Activated CD8-positive, alpha-beta memory T cell treated with anti-CD3 and anti-CD28 coated beads, Interleukin-2, amount 50 U/mL, for 4 hours (primary cell): ENCODE measurements at regions not wholly inside any gene's neighbourhood (a gene's known extent, or its start where the extent isn't known, plus 50 kb on each side); places are given as distances from the start of the nearest gene placed in this dataset.

Experiments
- DNase-seq: peaks from one replicate; pipeline ENCODE4 v3.0.0-alpha.2; 2020

- DNase-seq = no peak
Observed at GRCh38 chr14:98944989-98945388, 327.0 kb downstream of the BCL11B start.

DNA sequence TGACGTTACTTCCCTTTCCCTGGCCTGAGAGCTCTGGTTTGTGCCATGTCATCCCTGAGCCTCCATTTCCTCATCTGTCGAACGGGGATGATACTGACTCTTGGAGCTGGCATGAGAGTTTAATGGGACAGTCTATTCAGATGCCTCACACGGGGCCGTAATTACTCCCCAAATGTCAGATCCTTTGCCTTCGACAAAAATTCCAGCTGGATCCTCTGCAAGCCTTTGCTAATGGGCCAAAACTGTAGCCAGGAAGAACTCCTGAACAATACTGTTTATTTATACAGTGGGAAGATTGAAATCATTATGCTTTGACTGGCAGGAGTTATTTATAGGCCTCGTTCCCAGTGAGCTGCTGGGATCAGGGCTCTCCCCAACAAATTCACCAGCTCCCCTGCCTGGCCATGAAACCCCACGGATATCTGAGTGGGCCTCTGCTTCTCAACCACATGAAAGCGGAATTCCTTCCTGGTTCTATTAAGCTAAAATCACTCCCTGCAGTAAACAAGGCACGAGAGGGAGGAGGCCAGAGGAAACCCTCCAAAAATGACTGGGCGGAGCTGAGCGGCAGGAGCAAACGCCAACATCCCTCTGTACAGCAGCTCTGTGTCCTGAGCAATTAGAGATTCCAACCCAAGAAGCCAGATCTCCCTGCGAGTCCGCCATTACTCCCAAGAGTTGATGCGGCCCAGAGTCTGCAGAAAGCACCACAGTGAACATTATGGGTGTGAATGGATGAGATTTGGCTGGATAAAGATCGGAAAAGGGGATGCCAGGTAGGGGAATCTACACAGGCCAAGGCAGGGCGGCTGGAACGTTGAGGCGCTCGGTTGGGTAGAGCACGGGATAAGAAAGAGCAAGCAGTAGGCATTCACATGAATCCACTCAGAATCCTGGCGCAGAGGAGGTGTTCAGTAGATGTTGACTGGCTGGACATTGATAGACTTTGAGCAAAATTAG lies 326.1 kb downstream of the BCL11B start:
- DNase-seq = no peak

DNA sequence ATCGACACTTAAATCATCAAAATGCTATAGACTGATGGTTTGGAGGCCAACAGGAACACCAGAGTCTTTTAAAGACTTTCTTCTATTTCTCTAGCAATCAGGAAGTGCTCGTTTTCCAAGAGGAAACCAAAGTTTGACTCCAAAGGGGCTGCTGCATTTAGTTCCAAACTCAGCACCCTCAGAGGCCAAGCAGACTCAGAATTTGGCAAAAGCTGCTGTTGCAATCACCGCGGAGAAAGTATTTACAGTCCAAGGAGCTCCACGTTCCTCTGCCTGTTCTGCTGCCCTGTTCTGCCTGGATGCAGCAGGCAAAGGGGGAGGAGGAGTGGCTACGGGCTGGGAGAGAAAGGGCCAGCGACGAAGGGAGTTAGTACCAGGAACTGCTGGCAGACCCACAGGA lies 325.1 kb downstream of the BCL11B start:
- no peak for DNase-seq

GRCh38 chr14:98947911-98948595 lies 323.9 kb downstream of the BCL11B start:
- no peak for DNase-seq

DNA sequence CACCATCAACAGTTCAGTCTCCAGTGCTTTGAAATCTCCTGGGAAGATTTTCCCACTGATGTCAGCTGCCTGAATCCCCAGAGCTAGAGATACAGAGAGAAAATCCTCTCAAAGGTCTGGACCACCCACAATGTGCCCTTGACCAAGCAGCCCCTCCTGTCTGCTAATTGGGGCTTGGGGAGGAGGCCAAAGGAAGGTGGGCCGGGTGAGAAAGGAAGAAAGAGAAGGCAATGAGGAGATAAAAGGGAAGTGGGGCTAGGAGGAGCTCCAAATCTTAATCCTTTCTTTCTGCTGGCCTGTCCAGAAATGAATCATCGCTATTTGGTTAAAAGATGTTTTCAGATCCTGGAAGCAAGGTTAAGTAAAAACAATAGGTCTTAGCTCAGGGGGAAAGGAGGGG lies 322.9 kb downstream of the BCL11B start:
- DNase-seq = no peak

GRCh38 chr14:98949481-98950135 lies 322.4 kb downstream of the BCL11B start:
- DNase-seq = no peak

GRCh38 chr14:98950353-98950895 lies 321.6 kb downstream of the BCL11B start:
- DNase-seq = no peak

GRCh38 chr14:98951031-98951430 lies 321.0 kb downstream of the BCL11B start:
- no peak for DNase-seq

- no peak for DNase-seq
Observed at GRCh38 chr14:98951521-98952152, 320.4 kb downstream of the BCL11B start.

DNA sequence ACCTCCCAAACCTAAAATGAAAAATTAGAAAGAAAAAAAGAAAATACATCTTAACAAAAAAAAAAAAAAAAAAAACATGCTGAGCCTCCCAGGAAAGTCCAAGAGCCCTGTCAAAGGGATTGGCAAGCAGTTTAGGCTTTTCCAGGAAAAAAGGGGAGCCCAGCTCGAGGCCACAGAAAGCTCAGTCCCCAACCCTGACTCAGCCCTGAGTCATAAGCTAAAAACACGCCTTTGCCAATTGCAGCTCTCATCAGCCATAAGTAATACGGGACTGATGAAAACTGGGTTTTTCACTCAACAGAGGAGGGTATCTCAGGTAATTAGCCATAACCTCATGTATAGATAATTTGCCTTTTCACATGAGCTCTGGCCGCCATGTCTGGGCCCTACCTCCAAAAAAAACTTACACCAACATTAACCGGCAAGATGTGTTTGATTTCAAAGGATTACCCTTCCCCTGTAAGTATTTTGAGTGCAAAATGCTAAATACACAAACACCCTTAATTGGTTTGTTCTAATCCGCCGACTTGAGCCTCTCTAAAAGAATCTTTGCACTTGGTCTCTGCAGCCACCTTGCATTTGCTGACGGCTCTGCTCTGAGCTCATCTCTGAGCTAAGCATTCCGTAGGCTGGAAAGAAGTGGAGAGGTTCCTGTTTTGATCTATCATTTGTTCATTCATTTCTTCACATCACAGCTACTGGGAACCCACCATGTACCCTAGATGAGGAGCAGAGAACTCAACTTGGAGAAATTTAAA lies 319.2 kb downstream of the BCL11B start:
- DNase-seq = no peak

DNA sequence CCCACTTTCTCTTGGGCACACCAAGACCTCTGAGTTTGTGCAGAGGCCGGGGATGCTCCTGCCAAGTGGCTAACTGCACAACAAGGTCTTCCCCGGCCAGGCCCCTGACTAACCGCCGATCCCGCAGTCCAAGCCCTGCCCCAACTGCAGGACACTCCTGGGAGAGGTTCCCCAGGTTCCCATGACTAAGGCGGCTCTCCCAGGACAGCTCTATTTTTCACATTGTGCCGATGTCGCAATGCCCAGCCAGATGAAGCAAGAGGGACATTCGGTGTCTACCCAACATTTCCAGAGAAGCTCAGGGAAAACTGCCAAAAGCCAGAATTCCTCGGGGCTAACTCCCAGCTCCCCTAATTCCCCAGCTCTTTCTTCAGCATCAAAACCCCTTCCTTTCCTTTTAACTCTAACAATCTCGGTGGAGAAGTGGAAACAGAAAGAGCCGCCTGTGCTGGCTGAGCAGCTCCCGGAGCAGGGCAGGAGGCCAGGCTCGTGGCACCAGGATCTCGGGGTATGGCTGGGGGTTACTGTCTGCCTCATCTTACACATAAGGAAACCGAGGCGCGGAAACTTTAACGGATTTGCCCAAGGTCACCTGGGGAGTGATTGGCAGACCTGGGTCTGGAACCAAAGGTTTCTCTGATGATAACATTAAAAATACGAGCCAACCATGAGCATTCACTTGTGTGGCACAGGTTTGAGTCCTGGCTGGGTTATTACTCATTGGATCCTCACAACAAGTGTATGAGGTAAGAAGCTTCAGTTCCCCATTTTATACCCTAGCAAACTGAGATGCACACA lies 318.2 kb downstream of the BCL11B start:
- no peak for DNase-seq

- DNase-seq = no peak
Observed at GRCh38 chr14:98954349-98955000, 317.5 kb downstream of the BCL11B start.

GRCh38 chr14:98955036-98955740 lies 316.8 kb downstream of the BCL11B start:
- no peak for DNase-seq

DNA sequence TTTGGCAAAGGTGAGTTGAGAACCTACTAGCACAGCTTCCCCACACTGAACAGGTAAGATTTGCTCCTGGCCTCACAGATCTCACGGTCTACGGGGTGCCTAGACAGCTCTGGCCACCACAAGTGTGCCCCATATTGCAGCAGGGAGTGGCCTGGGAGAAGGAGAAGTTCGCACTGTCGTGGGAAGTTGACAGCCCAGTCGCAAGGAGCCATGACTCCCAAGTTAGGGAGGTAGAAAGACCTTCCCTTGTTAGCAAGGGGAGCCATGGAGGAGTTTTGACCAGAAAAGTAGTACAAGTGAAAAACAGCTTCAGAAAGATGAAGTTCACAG lies 316.3 kb downstream of the BCL11B start:
- DNase-seq = no peak

DNA sequence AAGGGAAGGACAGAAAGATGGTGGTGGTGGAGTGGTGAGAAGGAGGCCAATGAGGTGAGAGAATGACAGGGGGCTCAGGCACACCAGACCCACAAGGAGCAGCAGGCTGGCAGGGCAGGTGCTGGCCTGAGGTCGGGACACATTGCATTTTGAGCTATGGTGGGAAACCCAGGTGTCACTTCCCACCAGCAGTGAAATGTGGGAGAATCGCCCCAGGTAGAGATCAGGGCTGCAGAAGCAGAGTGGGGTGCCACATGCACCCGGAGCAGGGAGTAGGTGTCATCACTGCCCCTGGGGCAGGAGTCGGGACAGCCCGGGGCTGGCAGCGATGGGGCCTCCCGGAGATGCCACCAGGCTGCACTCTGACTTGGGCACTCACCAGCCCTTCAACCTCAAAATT lies 315.8 kb downstream of the BCL11B start:
- no peak for DNase-seq

DNA sequence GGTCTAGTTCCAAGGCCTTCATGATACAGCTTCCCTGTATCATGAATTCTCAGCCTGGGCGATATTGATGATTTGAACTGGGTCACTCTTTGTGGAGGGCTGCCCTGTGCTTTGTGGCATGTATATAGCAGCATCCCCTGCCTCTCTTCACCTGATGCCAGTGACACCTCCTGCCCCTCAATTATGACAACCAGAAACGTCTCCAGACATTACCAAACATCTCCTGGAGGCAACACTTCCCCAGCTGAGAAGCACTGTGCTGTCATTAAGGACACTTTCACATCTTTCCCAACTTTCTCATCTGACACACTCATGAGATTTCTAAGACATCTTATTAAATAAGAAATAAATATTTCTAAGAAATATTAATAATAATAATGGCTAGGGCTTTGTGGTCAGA lies 315.3 kb downstream of the BCL11B start:
- DNase-seq = no peak

- no peak for DNase-seq
Observed at GRCh38 chr14:98957211-98958047, 314.6 kb downstream of the BCL11B start.

- DNase-seq = no peak
Observed at GRCh38 chr14:98958048-98958631, 313.9 kb downstream of the BCL11B start.

DNA sequence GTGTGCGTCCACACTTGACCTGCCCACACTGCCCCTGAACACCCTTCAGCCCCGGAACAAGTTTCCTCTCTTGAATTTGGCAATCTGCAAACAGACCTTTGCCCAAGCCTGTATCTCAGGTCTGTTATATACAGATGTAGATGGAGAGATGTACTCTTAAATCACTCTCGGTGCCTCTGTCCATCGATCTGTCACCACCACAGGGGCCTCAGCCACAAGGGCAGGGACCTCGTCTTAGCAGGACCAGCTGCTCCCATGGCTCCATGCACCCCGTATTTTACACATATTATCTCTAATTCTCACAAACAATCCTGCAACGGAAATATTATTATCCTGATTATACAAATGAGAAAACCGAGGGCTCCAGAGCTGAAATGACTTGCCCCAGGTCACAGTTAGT lies 313.4 kb downstream of the BCL11B start:
- DNase-seq = no peak
